ENCODE measurements at regions not wholly inside any gene's neighbourhood (a gene's known extent, or its start where the extent isn't known, plus 50 kb on each side); places are given as distances from the start of the nearest gene placed in this dataset.

DNA sequence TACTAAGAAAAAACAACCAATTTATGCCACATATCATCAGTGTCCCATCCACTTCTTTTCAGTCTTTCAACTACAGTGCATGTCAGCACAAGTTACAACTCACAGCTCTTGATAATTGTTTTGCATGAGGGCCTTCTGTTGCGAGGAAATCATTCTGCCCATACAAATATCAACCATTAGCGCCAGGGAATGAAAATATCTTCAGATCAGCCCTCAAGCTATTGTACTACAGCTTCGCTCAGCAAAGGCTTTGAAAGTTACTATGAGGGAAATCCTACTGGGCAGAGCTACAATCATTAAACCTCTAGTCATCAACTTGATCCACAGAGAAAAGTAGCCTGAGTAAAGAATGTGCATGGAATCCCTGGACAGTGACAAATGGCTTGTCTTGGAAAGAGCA lies 1023.6 kb upstream of the HS3ST1 start:
- TF ChIP-seq, protein P1, sequence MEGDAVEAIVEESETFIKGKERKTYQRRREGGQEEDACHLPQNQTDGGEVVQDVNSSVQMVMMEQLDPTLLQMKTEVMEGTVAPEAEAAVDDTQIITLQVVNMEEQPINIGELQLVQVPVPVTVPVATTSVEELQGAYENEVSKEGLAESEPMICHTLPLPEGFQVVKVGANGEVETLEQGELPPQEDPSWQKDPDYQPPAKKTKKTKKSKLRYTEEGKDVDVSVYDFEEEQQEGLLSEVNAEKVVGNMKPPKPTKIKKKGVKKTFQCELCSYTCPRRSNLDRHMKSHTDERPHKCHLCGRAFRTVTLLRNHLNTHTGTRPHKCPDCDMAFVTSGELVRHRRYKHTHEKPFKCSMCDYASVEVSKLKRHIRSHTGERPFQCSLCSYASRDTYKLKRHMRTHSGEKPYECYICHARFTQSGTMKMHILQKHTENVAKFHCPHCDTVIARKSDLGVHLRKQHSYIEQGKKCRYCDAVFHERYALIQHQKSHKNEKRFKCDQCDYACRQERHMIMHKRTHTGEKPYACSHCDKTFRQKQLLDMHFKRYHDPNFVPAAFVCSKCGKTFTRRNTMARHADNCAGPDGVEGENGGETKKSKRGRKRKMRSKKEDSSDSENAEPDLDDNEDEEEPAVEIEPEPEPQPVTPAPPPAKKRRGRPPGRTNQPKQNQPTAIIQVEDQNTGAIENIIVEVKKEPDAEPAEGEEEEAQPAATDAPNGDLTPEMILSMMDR (conservative IDR thresholded peaks at IDR 0.05 in 1 of 2, IDR thresholded peaks at IDR 0.05 in 1 of 2; ENCODE audit: extremely low read depth in 1 of 2, insufficient read depth in 1 of 2, low read depth in 1 of 2, low read length in 2 of 2), result no peak
- TF ChIP-seq EZH2 (IDR thresholded peaks at IDR 0.05; ENCODE audit: borderline replicate concordance, low read length), result no peak
